RWPE2 (cell line): ENCODE measurements at regions not wholly inside any gene's neighbourhood (a gene's known extent, or its start where the extent isn't known, plus 50 kb on each side); places are given as distances from the start of the nearest gene placed in this dataset.
A peak's percentile ranks its signal among the peaks of the same experiment; 100 is the strongest.

Experiments
- ATAC-seq: fragments of 200-7000 bp; cut with Tn5 transposase; 3 replicates; pipeline ENCODE4 v1.9.1; 2021; ENCODE audit warnings: low read depth
- DNase-seq: peaks from one replicate; pipeline ENCODE4 v3.0.0-alpha.2; 2020; ENCODE audit warnings: low spot score
- H3K27ac ChIP-seq: fragments of 450-650 bp; 2 replicates; pipeline ENCODE4 v1.5.1; 2017; ENCODE audit warnings: mild to moderate bottlenecking; ENCODE audit not compliant: poor library complexity, severe bottlenecking
- H3K27me3 ChIP-seq: fragments of 250-450 bp; sonication (Bioruptor Pico); 2 replicates; pipeline ENCODE4 v1.5.1; 2021; ENCODE audit warnings: mild to moderate bottlenecking, moderate library complexity; ENCODE audit not compliant: insufficient read depth, poor library complexity, severe bottlenecking
- H3K36me3 ChIP-seq: fragments of 250-450 bp; sonication (Bioruptor Pico); 2 replicates; pipeline ENCODE4 v1.5.1; 2020; ENCODE audit warnings: low read depth, mild to moderate bottlenecking, moderate library complexity
- H3K4me1 ChIP-seq: fragments of 250-450 bp; sonication (Bioruptor Pico); 2 replicates; pipeline ENCODE4 v1.5.1; 2021; ENCODE audit warnings: mild to moderate bottlenecking, moderate library complexity; ENCODE audit not compliant: insufficient read depth, poor library complexity, severe bottlenecking
- H3K4me3 ChIP-seq: fragments of 250-450 bp; sonication (Bioruptor Pico); 2 replicates; pipeline ENCODE4 v1.5.1; 2021; ENCODE audit warnings: mild to moderate bottlenecking, moderate library complexity; ENCODE audit not compliant: severe bottlenecking
- H3K9me3 ChIP-seq: fragments of 250-450 bp; sonication (Bioruptor Pico); 2 replicates; pipeline ENCODE4 v1.5.1; 2021; ENCODE audit warnings: mild to moderate bottlenecking, moderate library complexity; ENCODE audit not compliant: severe bottlenecking
- CTCF ChIP-seq: fragments of 450-650 bp; IDR thresholded peaks from one replicate; pipeline ENCODE4 v1.5.1; 2017; ENCODE audit warnings: mild to moderate bottlenecking, moderate library complexity; ENCODE audit not compliant: poor library complexity, severe bottlenecking

GRCh38 chr1:94651076-94651475 lies 109.5 kb upstream of the F3 start:
- DNase-seq (no peak), ATAC-seq (no peak)
- Histone ChIP-seq H3K9me3 (no peaks in the 10 kb centered on the region), H3K4me1 (peaks cover 55% of the 10 kb centered on the region), H3K27ac (peak overlapping the region; percentile 100), H3K4me3 (no peak overlapping the region), H3K36me3 (no peaks in the 10 kb centered on the region), H3K27me3 (no peaks in the 10 kb centered on the region)
- no peak for TF ChIP-seq CTCF

GRCh38 chr1:94650301-94650700 lies 108.7 kb upstream of the F3 start:
- peaks cover 63% of the 10 kb centered on the region for H3K4me1 ChIP-seq
- DNase-seq = no peak

GRCh38 chr1:94648225-94649007 lies 106.9 kb upstream of the F3 start:
- peak; percentile 78 for ATAC-seq
- H3K36me3 ChIP-seq = no peaks in the 10 kb centered on the region
- H3K4me1 ChIP-seq = peaks cover 51% of the 10 kb centered on the region
- no peaks in the 10 kb centered on the region for H3K9me3 ChIP-seq
- peak overlapping the region; percentile 100 for H3K27ac ChIP-seq
- H3K27me3 ChIP-seq = no peaks in the 10 kb centered on the region
- no peak for TF ChIP-seq CTCF
- peak; percentile 93 for DNase-seq
- no peak overlapping the region for H3K4me3 ChIP-seq

More at GRCh38 chr1:94650301-94650700, 108.7 kb upstream of the F3 start:
- no peak for ATAC-seq
- no peak for TF ChIP-seq CTCF
- Histone ChIP-seq H3K27ac (peak overlapping the region; percentile 100), H3K27me3 (no peaks in the 10 kb centered on the region), H3K36me3 (no peaks in the 10 kb centered on the region), H3K9me3 (no peaks in the 10 kb centered on the region), H3K4me3 (no peak overlapping the region)

- Histone ChIP-seq H3K36me3 (no peaks in the 10 kb centered on the region), H3K27me3 (no peaks in the 10 kb centered on the region), H3K4me1 (peaks cover 55% of the 10 kb centered on the region), H3K9me3 (no peaks in the 10 kb centered on the region), H3K4me3 (no peak overlapping the region), H3K27ac (peak overlapping the region; percentile 100)
- DNase-seq (no peak), ATAC-seq (no peak)
- no peak for TF ChIP-seq CTCF
Observed at GRCh38 chr1:94646786-94647555, 105.4 kb upstream of the F3 start.
